HepG2 (cell line): ENCODE measurements at regions not wholly inside any gene's neighbourhood (a gene's known extent, or its start where the extent isn't known, plus 50 kb on each side); places are given as distances from the start of the nearest gene placed in this dataset.

Experiments
- ATAC-seq: fragments of 200-7000 bp; cut with Tn5 transposase; 3 replicates; pipeline ENCODE4 v1.9.1; 2020; ENCODE audit warnings: mild to moderate bottlenecking, moderate library complexity
- BruUV-seq: library from RNA; stranded (reverse); fragments of 400-500 nt; replicated peaks from 2 replicates; lab custom pipeline; 2021; lab: Mats Ljungman, UMichigan
- CTCF ChIA-PET: fragments of 300-600 bp; formaldehyde crosslinking; extraction: SDS; loops from one replicate; lab custom pipeline; 2021; ENCODE audit warnings: low total read pairs, inconsistent platforms, low intra/inter-chr PET ratio; lab: Yijun Ruan, JAX
- POLR2A ChIA-PET: fragments of 350-600 bp; sonication (Branson Sonifier 250); formaldehyde crosslinking; loops from one replicate; lab custom pipeline; 2020; ENCODE audit warnings: antibody characterized with exemption, inconsistent platforms; lab: Yijun Ruan, JAX
- DNase-seq: peaks from one replicate; pipeline ENCODE4 v3.0.0-alpha.2; 2015; ENCODE audit warnings: low spot score
- FAIRE-seq: peaks from 3 replicates; lab custom pipeline; 2011; peaks lifted over from hg19 to GRCh38; lab: Jason Lieb, UNC
- H2AFZ ChIP-seq: one replicate; pipeline ENCODE4 v1.6.1; 2011; ENCODE audit warnings: low read length, inconsistent platforms
- H3K27ac ChIP-seq: fragments of 300-600 bp; 3 replicates; pipeline ENCODE4 v1.8.0; 2011; ENCODE audit warnings: mixed run types, mild to moderate bottlenecking, mixed read lengths, low read length, inconsistent platforms; ENCODE audit not compliant: insufficient read depth; ENCODE audit errors: extremely low read length
- H3K27me3 ChIP-seq, 2 experiments: fragments of 200-600 bp in 1 of 2; 2 replicates in 1 of 2; 3 replicates in 1 of 2; pipeline versions ENCODE4 v1.6.0 to v1.8.0; 2011; ENCODE audit warnings: low read length in 2 of 2, mild to moderate bottlenecking in 2 of 2, moderate library complexity in 2 of 2, inconsistent platforms in 1 of 2; ENCODE audit not compliant: insufficient read depth in 2 of 2, control insufficient read depth in 1 of 2
- H3K36me3 ChIP-seq, 2 experiments: fragments of 200-600 bp in 1 of 2; replicated peaks in 1 of 2; 2 replicates in 1 of 2; 3 replicates in 1 of 2; pipeline versions ENCODE4 v1.5.1 to v1.8.0; 2011; ENCODE audit warnings: low read length in 2 of 2, inconsistent platforms in 1 of 2; ENCODE audit not compliant: insufficient read depth in 2 of 2, control insufficient read depth in 1 of 2
- H3K4me1 ChIP-seq: 2 replicates; pipeline ENCODE4 v1.5.1; 2012; ENCODE audit warnings: low read length, inconsistent platforms; ENCODE audit not compliant: insufficient read depth
- H3K4me2 ChIP-seq: 2 replicates; pipeline ENCODE4 v1.6.0; 2011; ENCODE audit warnings: low read depth, low read length, inconsistent platforms
- H3K4me3 ChIP-seq, 3 experiments: fragments of 200-600 bp in 1 of 3; sonication (generic), shearing (Covaris generic) in 1 of 3; replicated peaks in 1 of 3; 2 replicates each; pipeline ENCODE4 v1.5.1; 2011 to 2016; ENCODE audit warnings: low read length in 3 of 3, inconsistent platforms in 2 of 3, low read depth in 2 of 3, mild to moderate bottlenecking in 2 of 3, control low read depth in 1 of 3, mixed read lengths in 1 of 3; ENCODE audit not compliant: insufficient read depth in 1 of 3
- H3K79me2 ChIP-seq: one replicate; pipeline ENCODE4 v1.6.1; 2011; ENCODE audit warnings: low read length, inconsistent platforms; ENCODE audit not compliant: insufficient read depth
- H3K9ac ChIP-seq: 2 replicates; pipeline ENCODE4 v1.6.0; 2011; ENCODE audit warnings: mild to moderate bottlenecking, low read depth, low read length, inconsistent platforms; ENCODE audit not compliant: insufficient read depth
- H3K9me3 ChIP-seq: 2 replicates; pipeline ENCODE4 v1.5.1; 2012; ENCODE audit warnings: mild to moderate bottlenecking, low read length
- H4K20me1 ChIP-seq: 2 replicates; pipeline ENCODE4 v1.6.0; 2011; ENCODE audit warnings: inconsistent platforms, mild to moderate bottlenecking, low read length, moderate library complexity; ENCODE audit not compliant: insufficient read depth
- CENPBD1 ChIP-seq: sonication (generic); formaldehyde crosslinking; IDR thresholded peaks from 2 replicates; pipeline ENCODE4 v1.8.0; 2022; ENCODE audit warnings: missing genetic modification reagents, low read depth, mild to moderate bottlenecking, borderline replicate concordance
- CHD4 ChIP-seq: fragments of 200-600 bp; sonication (generic); IDR thresholded peaks from 2 replicates; pipeline ENCODE4 v1.7.0; 2017; ENCODE audit warnings: mild to moderate bottlenecking, low read length, borderline replicate concordance
- ELF4 ChIP-seq: sonication (generic); formaldehyde crosslinking; IDR thresholded peaks from 2 replicates; pipeline ENCODE4 v1.5.0; 2020; ENCODE audit warnings: missing genetic modification reagents, mild to moderate bottlenecking, moderate library complexity, borderline replicate concordance
- KMT2B ChIP-seq: IDR thresholded peaks from 2 replicates; pipeline ENCODE4 v1.6.1; 2016; ENCODE audit warnings: missing genetic modification reagents, missing compliant biosample characterization
- MAFG ChIP-seq: sonication (generic); formaldehyde crosslinking; IDR thresholded peaks from 2 replicates; pipeline ENCODE4 v1.5.1; 2020; ENCODE audit warnings: mild to moderate bottlenecking, missing genetic modification reagents
- SETDB1 ChIP-seq: sonication (generic); formaldehyde crosslinking; IDR thresholded peaks from 2 replicates; pipeline ENCODE4 v1.5.1; 2020; ENCODE audit warnings: missing genetic modification reagents, mild to moderate bottlenecking, borderline replicate concordance
- SMC3 ChIP-seq: IDR thresholded peaks from 2 replicates; pipeline ENCODE4 v1.6.1; 2011; ENCODE audit warnings: low read length, improper control_type of control experiment
- TBP ChIP-seq: sonication (generic); formaldehyde crosslinking; IDR thresholded peaks from 2 replicates; pipeline ENCODE4 v1.5.0; 2020; ENCODE audit warnings: missing genetic modification reagents
- ZNF546 ChIP-seq: sonication (generic); formaldehyde crosslinking; conservative IDR thresholded peaks from 2 replicates; pipeline ENCODE4 v1.8.1; 2023; ENCODE audit warnings: mild to moderate bottlenecking, missing genetic modification reagents
- ZNF577 ChIP-seq: sonication (generic); formaldehyde crosslinking; IDR thresholded peaks from 2 replicates; pipeline ENCODE4 v1.4.0; 2020; ENCODE audit warnings: mild to moderate bottlenecking, low read depth, missing genetic modification reagents, borderline replicate concordance
- WGBS: methylation state at CpG from one replicate; pipeline ENCODE4 v1.1.6; 2017; ENCODE audit warnings: low lambda C conversion rate; 5-methylcytosine and 5-hydroxymethylcytosine counted together
- in situ Hi-C: cut with HindIII; loops from 2 replicates; pipeline ENCODE4 v1.10.0; 2017; ENCODE audit warnings: low pct_unique_long_range_greater_than_20kb; ENCODE audit not compliant: extremely low pct_ligation_motif_present
- intact Hi-C: fragments of 100-400 bp; cut with micrococcal nuclease; formaldehyde crosslinking; loops from one replicate; pipeline ENCODE4 v1.10.0; 2022; ENCODE audit not compliant: unreplicated experiment

GRCh38 chr12:90871726-90872096 is 83.3 kb downstream of the CCER1 start:
- TF ChIP-seq CENPBD1 = no peak
- TF ChIP-seq MAFG (CRISPR knock-in tag) = no peak
- no peak for TF ChIP-seq KMT2B (CRISPR knock-in tag)
- TF ChIP-seq ZNF577 = no peak
- no peak for TF ChIP-seq SMC3
- TF ChIP-seq ZNF546 = no peak
- TF ChIP-seq SETDB1 (CRISPR knock-in tag) = no peak
- no peak for TF ChIP-seq ELF4 (CRISPR knock-in tag)
- no peak for TF ChIP-seq CHD4
- no peak for TF ChIP-seq TBP (CRISPR knock-in tag)
- TF ChIP-seq, all 625 proteins: peak for 0
- ATAC-seq (no peak), FAIRE-seq (no peak), DNase-seq (no peak)
- no peaks in the 10 kb centered on the region for H3K9me3 ChIP-seq
- H3K4me2 ChIP-seq = no peak overlapping the region
- no peaks in the 10 kb centered on the region; a peak in 1 of 5 replicates for H3K27me3 ChIP-seq
- H3K27ac ChIP-seq = no peak overlapping the region
- no peak overlapping the region for H3K4me3 ChIP-seq
- H3K79me2 ChIP-seq = no peaks in the 10 kb centered on the region
- POLR2A ChIA-PET = no interaction called here
- BruUV-seq = no TSS peak
- no peak overlapping the region for H2AFZ ChIP-seq
- H4K20me1 ChIP-seq = no peaks in the 10 kb centered on the region
- WGBS = 0% methylated on average over 2 of the region's 2 CpGs
- H3K9ac ChIP-seq = no peak overlapping the region
- CTCF ChIA-PET = no interaction called here
- H3K4me1 ChIP-seq = no peaks in the 10 kb centered on the region
- no peaks in the 10 kb centered on the region for H3K36me3 ChIP-seq
- in situ Hi-C loops = no loop called here
- intact Hi-C loops = no loop called here
